HG02884 (cell line): ENCODE measurements at regions not wholly inside any gene's neighbourhood (a gene's known extent, or its start where the extent isn't known, plus 50 kb on each side); places are given as distances from the start of the nearest gene placed in this dataset.

Source experiments
- ATAC-seq: cut with Tn5 transposase; IDR thresholded peaks from one replicate; pipeline ENCODE4 v1.9.1; 2021; ENCODE audit warnings: mild to moderate bottlenecking, moderate library complexity; ENCODE audit not compliant: unreplicated experiment

- ATAC-seq, result no peak
Observed at GRCh38 chr4:160872491-160872890, 1291.3 kb downstream of the FSTL5 start.

GRCh38 chr4:160877087-160877790, 1286.6 kb downstream of the FSTL5 start:
- no peak for ATAC-seq

GRCh38 chr4:160880180-160880579, 1283.6 kb downstream of the FSTL5 start:
- ATAC-seq, result no peak

GRCh38 chr4:160887668-160888067, 1276.1 kb downstream of the FSTL5 start:
- no peak for ATAC-seq

GRCh38 chr4:160894128-160894527, 1269.7 kb downstream of the FSTL5 start:
- no peak for ATAC-seq

- no peak for ATAC-seq
Observed at GRCh38 chr4:160894809-160895208, 1269.0 kb downstream of the FSTL5 start.

- no peak for ATAC-seq
Observed at GRCh38 chr4:160927311-160927710, 1236.5 kb downstream of the FSTL5 start.

GRCh38 chr4:160928482-160928881, 1235.3 kb downstream of the FSTL5 start:
- no peak for ATAC-seq

GRCh38 chr4:160947653-160948052, 1216.1 kb downstream of the FSTL5 start:
- ATAC-seq, result no peak

- no peak for ATAC-seq
Observed at GRCh38 chr4:160956875-160957274, 1206.9 kb downstream of the FSTL5 start.

- no peak for ATAC-seq
Observed at GRCh38 chr4:160969925-160970324, 1193.9 kb downstream of the FSTL5 start.

- ATAC-seq, result no peak
Observed at GRCh38 chr4:160980091-160980490, 1183.7 kb downstream of the FSTL5 start.

GRCh38 chr4:160981083-160981482, 1182.7 kb downstream of the FSTL5 start:
- no peak for ATAC-seq

- no peak for ATAC-seq
Observed at GRCh38 chr4:160983035-160983434, 1180.8 kb downstream of the FSTL5 start.

GRCh38 chr4:161002386-161002785, 1161.4 kb downstream of the FSTL5 start:
- ATAC-seq, result no peak

GRCh38 chr4:161003418-161004057, 1160.3 kb downstream of the FSTL5 start:
- no peak for ATAC-seq

GRCh38 chr4:161005746-161006145, 1158.1 kb downstream of the FSTL5 start:
- no peak for ATAC-seq

GRCh38 chr4:161008527-161008926, 1155.3 kb downstream of the FSTL5 start:
- ATAC-seq, result no peak

GRCh38 chr4:161010227-161010626, 1153.6 kb downstream of the FSTL5 start:
- no peak for ATAC-seq
